ENCODE measurements at regions not wholly inside any gene's neighbourhood (a gene's known extent, or its start where the extent isn't known, plus 50 kb on each side); places are given as distances from the start of the nearest gene placed in this dataset.

DNA sequence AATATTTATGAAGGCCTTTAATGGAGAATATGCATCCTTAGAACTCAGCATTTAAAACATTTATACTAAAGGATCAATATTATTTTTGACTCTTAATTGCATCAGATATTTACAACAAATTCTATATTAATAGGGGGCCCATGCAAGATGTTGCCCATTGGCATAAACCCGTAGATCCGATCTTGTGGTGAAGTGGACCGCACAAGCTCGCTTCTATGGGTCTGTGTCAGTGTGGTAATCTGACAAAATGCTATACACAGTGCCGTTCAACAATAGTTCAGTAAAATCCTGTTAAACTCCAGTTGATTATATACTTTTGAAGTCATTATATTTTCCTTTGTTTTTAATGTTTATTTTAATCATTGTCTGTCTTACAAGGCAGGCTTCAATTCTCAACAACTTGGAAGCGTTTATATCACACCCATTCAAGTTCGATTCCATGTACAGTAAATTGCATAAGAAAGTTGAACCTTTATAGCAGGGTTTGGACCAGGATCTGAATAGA is 809.2 kb downstream of the USP25 start:
- Histone ChIP-seq H3K27ac (ENCODE audit: low read depth, low read length) (no peak overlapping the region), H3K36me3 (ENCODE audit: insufficient read depth, low read length) (peaks cover 4% of the 10 kb centered on the region), H3K79me2 (ENCODE audit: insufficient read depth, low read length) (peaks cover 29% of the 10 kb centered on the region), H4K20me1 (ENCODE audit: insufficient read depth, low read length) (no peaks in the 10 kb centered on the region), H3K4me1 (ENCODE audit: insufficient read depth, low read length) (peaks cover 15% of the 10 kb centered on the region), H3K9me3 (ENCODE audit: low read depth, low read length) (no peaks in the 10 kb centered on the region), H2AFZ (ENCODE audit: low read length) (no peak overlapping the region), H3K4me3 (ENCODE audit: insufficient read depth, low read length) (no peak overlapping the region), H3K27me3 (ENCODE audit: insufficient read depth, low read length) (no peaks in the 10 kb centered on the region), H3K4me2 (ENCODE audit: insufficient read depth, low read length) (no peak overlapping the region)
- TF ChIP-seq, protein P1, sequence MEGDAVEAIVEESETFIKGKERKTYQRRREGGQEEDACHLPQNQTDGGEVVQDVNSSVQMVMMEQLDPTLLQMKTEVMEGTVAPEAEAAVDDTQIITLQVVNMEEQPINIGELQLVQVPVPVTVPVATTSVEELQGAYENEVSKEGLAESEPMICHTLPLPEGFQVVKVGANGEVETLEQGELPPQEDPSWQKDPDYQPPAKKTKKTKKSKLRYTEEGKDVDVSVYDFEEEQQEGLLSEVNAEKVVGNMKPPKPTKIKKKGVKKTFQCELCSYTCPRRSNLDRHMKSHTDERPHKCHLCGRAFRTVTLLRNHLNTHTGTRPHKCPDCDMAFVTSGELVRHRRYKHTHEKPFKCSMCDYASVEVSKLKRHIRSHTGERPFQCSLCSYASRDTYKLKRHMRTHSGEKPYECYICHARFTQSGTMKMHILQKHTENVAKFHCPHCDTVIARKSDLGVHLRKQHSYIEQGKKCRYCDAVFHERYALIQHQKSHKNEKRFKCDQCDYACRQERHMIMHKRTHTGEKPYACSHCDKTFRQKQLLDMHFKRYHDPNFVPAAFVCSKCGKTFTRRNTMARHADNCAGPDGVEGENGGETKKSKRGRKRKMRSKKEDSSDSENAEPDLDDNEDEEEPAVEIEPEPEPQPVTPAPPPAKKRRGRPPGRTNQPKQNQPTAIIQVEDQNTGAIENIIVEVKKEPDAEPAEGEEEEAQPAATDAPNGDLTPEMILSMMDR (IDR thresholded peaks at IDR 0.05; ENCODE audit: extremely low read depth, low read depth, low read length), result no peak
- no peak for DNase-seq (ENCODE audit: insufficient read length, low spot score, missing footprints)

DNA sequence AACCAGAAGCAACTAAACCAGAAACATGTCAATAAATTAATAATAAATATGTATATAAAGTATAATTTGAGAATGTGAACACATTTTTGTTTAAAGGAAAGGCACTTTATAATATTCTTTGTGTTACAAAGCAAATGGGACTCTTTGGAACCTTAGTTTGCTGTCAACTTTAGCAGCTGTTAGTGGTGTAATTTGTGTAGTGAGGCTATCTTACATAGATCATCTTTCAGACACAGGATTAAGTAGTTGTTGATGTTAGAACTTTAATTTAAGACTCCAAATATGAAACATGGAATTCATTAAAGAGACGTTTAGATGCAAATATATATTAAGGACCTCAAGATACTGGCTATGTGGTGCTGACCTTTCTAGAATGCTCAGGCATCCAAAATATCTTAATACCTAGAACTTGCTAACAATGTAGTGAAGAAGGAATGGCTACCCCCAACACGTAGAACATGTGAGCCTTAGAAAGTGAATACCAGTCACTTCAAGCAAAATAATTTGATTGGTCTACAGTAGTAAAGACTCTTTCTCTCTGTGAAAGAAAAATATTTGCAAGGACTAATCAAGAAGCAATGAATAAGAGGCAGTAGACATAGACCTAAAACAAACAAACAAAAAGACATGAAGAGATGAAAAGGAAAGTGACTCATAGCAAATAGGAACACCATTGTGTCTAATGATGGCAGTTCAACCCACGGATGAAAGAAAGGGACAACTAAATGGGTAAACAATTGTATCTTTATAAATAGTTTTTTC is 811.4 kb downstream of the USP25 start:
- DNase-seq (ENCODE audit: insufficient read length, low spot score, missing footprints), result no peak
- peaks cover 4% of the 10 kb centered on the region for H3K36me3 ChIP-seq (ENCODE audit: insufficient read depth, low read length)
- H2AFZ ChIP-seq (ENCODE audit: low read length), result no peak overlapping the region
- no peaks in the 10 kb centered on the region for H3K9me3 ChIP-seq (ENCODE audit: low read depth, low read length)
- no peaks in the 10 kb centered on the region for H3K27me3 ChIP-seq (ENCODE audit: insufficient read depth, low read length)
- no peaks in the 10 kb centered on the region for H4K20me1 ChIP-seq (ENCODE audit: insufficient read depth, low read length)
- no peak overlapping the region for H3K4me2 ChIP-seq (ENCODE audit: insufficient read depth, low read length)
- TF ChIP-seq, protein P1 (IDR thresholded peaks at IDR 0.05; ENCODE audit: extremely low read depth, low read depth, low read length), result no peak
- H3K27ac ChIP-seq (ENCODE audit: low read depth, low read length), result no peak overlapping the region
- H3K79me2 ChIP-seq (ENCODE audit: insufficient read depth, low read length), result peaks cover 26% of the 10 kb centered on the region
- H3K4me1 ChIP-seq (ENCODE audit: insufficient read depth, low read length), result peaks cover 4% of the 10 kb centered on the region
- no peak overlapping the region for H3K4me3 ChIP-seq (ENCODE audit: insufficient read depth, low read length)

DNA sequence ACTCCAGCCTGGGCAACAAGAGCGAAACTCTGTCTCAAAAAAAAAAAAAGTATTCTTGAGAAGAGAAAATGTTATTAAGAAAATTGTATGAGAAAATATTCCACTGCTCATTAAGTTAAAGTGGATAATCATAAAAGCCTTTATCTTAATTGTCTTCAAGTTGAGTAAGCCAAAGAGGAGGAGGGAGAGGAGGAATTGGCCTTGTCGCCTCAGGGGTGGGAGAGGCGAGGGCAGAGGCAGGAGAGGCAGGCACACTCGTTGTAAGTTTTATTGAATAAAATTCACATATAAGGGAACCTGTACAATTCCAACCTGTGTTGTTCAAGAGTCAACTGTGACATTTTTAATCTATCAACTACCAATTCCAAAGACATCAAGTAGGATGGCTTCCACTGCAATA is 820.3 kb downstream of the USP25 start:
- no peaks in the 10 kb centered on the region for H4K20me1 ChIP-seq (ENCODE audit: insufficient read depth, low read length)
- H3K27me3 ChIP-seq (ENCODE audit: insufficient read depth, low read length), result no peaks in the 10 kb centered on the region
- no peak overlapping the region for H3K27ac ChIP-seq (ENCODE audit: low read depth, low read length)
- H3K4me2 ChIP-seq (ENCODE audit: insufficient read depth, low read length), result no peak overlapping the region
- no peaks in the 10 kb centered on the region for H3K36me3 ChIP-seq (ENCODE audit: insufficient read depth, low read length)
- no peaks in the 10 kb centered on the region for H3K9me3 ChIP-seq (ENCODE audit: low read depth, low read length)
- H3K79me2 ChIP-seq (ENCODE audit: insufficient read depth, low read length), result no peaks in the 10 kb centered on the region
- TF ChIP-seq, protein P1 (IDR thresholded peaks at IDR 0.05; ENCODE audit: extremely low read depth, low read depth, low read length), result no peak
- H3K4me1 ChIP-seq (ENCODE audit: insufficient read depth, low read length), result no peaks in the 10 kb centered on the region
- H2AFZ ChIP-seq (ENCODE audit: low read length), result no peak overlapping the region
- DNase-seq (ENCODE audit: insufficient read length, low spot score, missing footprints), result no peak
- no peak overlapping the region for H3K4me3 ChIP-seq (ENCODE audit: insufficient read depth, low read length)

DNA sequence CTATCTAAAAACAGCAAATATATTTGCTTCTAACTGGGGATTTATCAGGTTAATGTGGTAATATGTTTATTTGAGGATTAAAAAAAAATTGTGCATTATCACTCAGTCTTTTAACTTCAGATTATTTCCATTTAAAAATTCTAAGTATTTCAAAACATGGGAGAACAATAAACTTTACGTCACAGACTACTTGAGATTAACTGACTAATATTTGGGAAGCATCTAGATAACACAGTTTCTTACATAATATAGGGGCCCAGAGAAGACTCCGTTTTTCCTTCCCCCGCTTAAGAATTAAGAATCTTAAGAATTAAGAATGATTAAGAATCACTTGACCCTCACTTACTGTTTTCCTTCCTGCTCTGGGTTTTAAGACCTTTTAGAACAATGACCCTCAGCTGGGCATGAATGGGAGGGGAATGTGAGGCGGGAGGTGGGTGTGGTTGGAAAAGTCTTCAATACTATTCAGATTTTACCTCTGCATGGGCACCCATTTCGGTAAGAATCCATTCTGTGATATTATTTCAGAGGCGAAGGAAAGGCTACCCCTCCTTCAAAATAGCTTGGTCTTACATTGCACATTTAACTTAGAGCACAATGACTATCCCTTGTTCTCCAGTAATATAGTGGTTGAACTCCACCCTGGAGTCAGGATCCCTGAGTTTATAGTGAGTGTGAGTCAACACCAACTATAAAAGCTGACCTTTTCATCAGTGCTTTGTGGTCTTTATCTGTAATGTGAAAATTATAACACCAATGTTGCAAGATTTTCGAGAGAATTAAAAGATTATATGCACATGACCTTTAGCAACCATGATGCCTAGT is 821.3 kb downstream of the USP25 start:
- no peak for DNase-seq (ENCODE audit: insufficient read length, low spot score, missing footprints)

More for the DNA sequence above, 821.3 kb downstream of the USP25 start:
- H4K20me1 ChIP-seq (ENCODE audit: insufficient read depth, low read length), result no peaks in the 10 kb centered on the region
- no peaks in the 10 kb centered on the region for H3K79me2 ChIP-seq (ENCODE audit: insufficient read depth, low read length)
- no peaks in the 10 kb centered on the region for H3K9me3 ChIP-seq (ENCODE audit: low read depth, low read length)
- no peaks in the 10 kb centered on the region for H3K36me3 ChIP-seq (ENCODE audit: insufficient read depth, low read length)
- H3K27ac ChIP-seq (ENCODE audit: low read depth, low read length), result no peak overlapping the region
- H3K27me3 ChIP-seq (ENCODE audit: insufficient read depth, low read length), result no peaks in the 10 kb centered on the region
- no peak overlapping the region for H3K4me2 ChIP-seq (ENCODE audit: insufficient read depth, low read length)
- TF ChIP-seq, protein P1 (IDR thresholded peaks at IDR 0.05; ENCODE audit: extremely low read depth, low read depth, low read length), result no peak
- no peaks in the 10 kb centered on the region for H3K4me1 ChIP-seq (ENCODE audit: insufficient read depth, low read length)
- H2AFZ ChIP-seq (ENCODE audit: low read length), result no peak overlapping the region
- H3K4me3 ChIP-seq (ENCODE audit: insufficient read depth, low read length), result no peak overlapping the region
